D721Med (cell line): ENCODE measurements at regions not wholly inside any gene's neighbourhood (a gene's known extent, or its start where the extent isn't known, plus 50 kb on each side); places are given as distances from the start of the nearest gene placed in this dataset.
"Not testable (repeated sequence)": the region's sequence is repeated elsewhere in the genome, so short reads cannot be mapped to it uniquely, and the experiment has no call there.

Source experiments
- DNase-seq: peaks from one replicate; pipeline ENCODE4 v3.0.0; 2011; ENCODE audit warnings: low spot score; ENCODE audit not compliant: insufficient read length
- FAIRE-seq: peaks from 2 replicates; lab custom pipeline; 2011; peaks lifted over from hg19 to GRCh38; lab: Jason Lieb, UNC
- CTCF ChIP-seq: IDR thresholded peaks from 2 replicates; pipeline ENCODE4 v1.5.1; 2012; ENCODE audit warnings: mild to moderate bottlenecking, control low read depth; ENCODE audit not compliant: insufficient read depth; ENCODE audit errors: missing control alignments

DNA sequence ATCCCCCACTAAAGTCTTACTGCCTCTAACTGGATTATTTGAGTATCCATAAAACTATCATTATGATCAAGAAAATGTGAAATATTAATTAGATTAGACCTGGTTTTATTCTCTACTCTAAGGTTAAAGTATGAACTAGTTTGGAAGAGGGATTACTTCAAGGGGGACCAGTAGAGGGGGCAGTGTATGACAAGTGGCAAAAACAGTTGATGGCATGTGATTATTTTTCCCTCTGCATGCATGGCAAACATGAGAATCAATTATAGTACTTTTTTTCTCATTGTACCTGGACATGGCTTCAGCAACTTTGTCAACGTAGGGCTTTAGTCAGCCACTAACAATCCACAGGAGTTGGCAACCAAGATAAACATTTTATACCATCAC is 145.0 kb upstream of the SLC38A2 start:
- FAIRE-seq (no peak), DNase-seq (no peak)
- peak; percentile 4 for TF ChIP-seq CTCF

DNA sequence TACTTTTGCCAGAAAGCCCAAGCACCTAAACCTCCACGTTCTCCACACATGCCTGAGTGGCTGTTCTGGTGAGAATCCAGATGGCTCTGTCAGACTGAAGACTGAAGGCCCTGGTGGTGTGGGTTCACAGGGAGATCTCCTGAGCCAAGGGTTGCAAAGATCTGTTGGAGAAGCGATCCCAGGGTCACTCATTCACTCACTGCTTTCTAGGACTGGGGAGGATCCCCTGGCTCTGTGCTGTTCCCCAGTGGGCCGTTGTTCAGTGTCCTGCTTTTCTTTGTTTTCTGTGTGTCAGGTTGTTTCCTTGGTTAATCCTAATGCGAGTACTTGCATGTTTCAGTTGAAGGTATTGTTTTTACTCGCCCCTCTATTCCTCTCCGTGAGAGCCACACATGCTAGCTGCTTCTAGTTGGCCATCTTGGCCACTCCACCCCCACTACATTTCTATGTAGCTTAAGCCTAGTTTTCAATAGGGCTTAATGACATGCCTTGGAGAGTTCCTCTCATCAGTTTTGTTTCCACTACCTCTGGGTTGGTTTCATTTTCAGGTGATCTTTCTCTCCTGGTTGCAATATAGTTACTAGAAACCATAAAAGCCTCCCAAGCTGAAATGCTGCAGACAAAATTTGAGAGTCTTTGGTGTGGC is 144.5 kb upstream of the SLC38A2 start:
- no peak for FAIRE-seq
- DNase-seq = no peak
- no peak for TF ChIP-seq CTCF

DNA sequence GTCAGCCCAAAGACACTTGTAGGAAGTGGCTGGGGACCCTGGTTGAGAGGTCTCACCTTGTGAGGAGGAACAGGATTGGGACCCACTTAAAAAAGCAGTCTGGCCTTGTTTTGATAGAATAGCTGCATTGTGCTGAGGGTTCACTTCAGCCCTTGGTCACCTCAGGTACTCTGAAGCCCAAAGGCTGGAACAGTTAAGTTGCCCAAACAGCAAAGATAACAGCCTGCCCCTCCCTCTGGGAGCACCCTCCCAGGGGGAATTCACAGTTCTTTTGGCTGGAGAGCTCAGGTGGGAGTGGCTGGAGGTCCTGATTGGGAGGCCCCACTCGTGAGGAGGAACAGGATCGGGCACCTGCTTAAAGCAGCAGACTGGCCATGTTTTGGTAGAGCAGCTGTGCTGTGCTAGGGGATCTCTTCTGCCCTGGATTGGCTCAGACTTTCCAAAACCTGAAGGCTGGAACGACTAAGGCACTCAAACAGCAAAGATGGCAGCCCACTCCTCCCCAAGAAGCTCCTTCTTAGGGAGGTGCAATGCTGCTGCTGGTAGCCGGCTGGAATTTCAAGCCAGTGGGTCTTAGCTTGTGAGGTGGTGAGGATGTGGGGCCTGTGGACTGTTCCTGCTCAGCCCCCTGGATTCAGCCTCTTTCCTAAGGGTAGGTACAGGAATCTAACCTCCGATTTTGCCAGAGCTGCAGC is 143.8 kb upstream of the SLC38A2 start:
- no peak for FAIRE-seq
- DNase-seq = no peak
- TF ChIP-seq CTCF = no peak

DNA sequence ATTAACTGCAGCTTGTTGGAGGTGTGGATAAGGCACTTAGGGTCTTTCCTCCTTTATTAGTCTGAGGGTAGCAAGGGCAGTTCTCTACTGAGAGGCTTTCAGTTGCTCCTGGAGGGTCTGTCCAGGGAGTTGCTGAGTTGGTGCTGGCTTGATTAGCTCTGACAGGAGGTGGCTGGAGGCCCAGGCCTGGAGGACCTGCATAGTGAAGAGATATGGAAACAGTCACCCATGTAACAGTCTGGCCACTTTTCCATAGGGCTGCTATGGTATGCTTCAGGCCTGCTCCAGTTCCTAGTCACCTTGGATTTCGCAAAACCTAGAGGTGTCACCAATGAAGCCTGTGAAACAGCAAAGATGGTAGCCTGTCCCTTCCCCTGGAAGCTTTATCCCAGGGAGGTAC is 143.3 kb upstream of the SLC38A2 start:
- no peak for TF ChIP-seq CTCF
- FAIRE-seq = no peak

GRCh38 chr12:46514886-46515285 is 142.3 kb upstream of the SLC38A2 start:
- DNase-seq (no peak), FAIRE-seq (no peak)
- no peak for TF ChIP-seq CTCF

More for the DNA sequence above, 143.3 kb upstream of the SLC38A2 start:
- no peak for DNase-seq

GRCh38 chr12:46510257-46510656 is 137.7 kb upstream of the SLC38A2 start:
- not testable (repeated sequence) for DNase-seq, FAIRE-seq

DNA sequence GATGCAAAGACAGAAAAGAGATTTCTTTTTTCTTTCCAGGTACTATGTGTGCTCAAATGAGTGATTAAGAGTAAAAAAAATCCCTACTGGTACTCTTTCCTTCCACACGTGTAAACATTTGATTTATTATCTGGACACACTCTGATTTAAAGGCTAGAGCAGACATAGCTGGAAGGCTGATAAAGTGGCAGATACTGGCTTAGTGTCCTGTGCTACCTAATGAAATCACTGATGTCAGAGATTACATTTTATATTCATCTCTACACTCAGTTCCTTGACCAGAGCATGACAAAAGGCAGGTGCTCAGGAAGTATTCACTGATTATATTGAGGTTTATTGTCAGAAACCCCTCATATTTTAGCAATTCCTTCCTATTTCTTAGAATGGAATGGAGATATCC is 136.6 kb upstream of the SLC38A2 start:
- DNase-seq (no peak), FAIRE-seq (no peak)
- TF ChIP-seq CTCF = no peak
